HG03196 (cell line): ENCODE measurements at regions not wholly inside any gene's neighbourhood (a gene's known extent, or its start where the extent isn't known, plus 50 kb on each side); places are given as distances from the start of the nearest gene placed in this dataset.

ENCODE experiments used
- ATAC-seq: cut with Tn5 transposase; IDR thresholded peaks from one replicate; pipeline ENCODE4 v1.9.1; 2021; ENCODE audit not compliant: unreplicated experiment

DNA sequence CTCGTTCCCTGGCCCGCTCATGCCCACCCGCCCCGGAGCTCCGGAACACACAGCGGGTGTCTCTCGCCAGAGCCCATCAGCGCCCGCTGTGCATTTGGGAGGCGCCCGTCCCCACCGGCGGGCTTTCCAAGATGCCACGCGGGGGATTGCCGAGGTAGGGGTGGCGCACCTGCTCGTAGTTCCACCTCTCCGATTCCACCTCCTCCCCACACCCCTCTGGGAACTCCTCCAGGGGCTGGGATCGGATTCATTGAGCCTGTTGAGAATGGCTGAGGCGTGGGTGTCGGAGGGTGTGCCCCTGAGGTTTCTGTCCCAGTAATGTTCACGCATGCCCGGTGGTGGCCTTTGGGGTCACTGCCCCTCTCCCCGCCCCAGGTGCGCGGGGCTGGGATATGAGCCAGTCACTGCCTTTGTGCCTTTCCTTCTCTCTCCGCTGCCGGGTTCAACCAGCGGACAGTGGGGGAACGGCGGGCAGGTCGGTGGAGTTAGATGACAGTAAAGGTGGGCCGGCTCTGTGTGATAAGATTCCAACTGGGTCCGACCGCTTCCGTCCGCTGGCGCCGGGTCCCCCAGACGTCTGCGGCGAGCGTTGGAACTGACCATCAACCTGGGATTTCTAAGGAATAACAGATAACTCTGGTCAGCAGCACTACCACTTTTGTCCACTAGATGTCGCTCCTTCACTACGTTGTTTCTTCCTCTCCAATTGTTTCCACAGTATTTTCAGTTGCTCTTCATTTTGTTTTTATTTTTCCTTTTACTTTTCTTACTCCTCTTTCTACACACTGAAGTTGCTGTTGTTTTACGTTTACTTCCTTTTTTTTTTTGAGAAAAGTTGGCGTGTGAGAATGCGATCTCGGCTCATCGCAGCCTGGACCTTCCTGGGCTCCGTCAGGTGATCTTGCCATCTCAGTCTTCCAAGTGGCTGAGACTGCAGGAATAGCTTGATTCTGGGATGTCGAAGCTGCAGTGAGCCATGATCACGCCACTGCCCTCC, 178.1 kb upstream of the ALG10B start:
- ATAC-seq: peak; percentile 67

DNA sequence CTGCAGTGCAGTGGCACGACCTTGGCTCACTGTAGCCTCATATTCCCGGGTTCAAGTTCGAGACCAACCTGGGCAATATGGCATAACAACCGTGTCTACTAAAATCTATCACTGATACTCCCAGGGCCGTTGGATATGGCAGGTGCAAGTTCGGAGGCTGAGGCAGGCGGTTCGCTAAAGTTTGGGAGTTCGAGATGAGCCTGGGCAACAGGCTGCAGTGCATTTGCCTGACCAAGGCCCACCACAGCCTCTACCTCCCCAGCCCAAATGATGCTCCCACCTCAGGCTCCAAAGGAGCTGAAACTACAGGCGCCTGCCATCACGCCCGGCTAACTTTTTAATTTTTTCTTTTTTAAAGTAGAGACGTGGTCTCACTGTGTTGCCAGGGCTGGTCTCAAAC, 177.1 kb upstream of the ALG10B start:
- no peak for ATAC-seq

GRCh38 chr12:38141239-38141638, 175.3 kb upstream of the ALG10B start:
- ATAC-seq: no peak

DNA sequence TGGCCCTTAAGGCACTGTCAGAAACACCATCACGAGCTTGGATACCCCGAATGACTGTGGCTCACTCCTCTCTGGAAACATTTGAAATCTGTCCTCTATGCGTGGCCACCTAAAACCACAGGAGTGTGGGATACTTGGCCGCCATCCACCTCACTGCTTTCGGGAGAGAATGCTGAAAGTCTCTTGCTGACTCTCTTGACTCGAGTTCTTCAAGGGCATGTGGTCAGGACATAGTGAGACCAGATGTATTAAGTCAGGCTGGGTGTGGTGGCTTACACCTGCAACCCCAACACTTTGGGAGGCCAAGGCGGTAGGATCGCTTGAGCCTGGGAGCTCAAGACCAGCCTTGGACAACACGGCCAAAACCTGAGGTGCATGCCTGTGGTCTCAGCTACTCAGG, 174.7 kb upstream of the ALG10B start:
- no peak for ATAC-seq

GRCh38 chr12:38142974-38143373, 173.6 kb upstream of the ALG10B start:
- ATAC-seq: no peak

DNA sequence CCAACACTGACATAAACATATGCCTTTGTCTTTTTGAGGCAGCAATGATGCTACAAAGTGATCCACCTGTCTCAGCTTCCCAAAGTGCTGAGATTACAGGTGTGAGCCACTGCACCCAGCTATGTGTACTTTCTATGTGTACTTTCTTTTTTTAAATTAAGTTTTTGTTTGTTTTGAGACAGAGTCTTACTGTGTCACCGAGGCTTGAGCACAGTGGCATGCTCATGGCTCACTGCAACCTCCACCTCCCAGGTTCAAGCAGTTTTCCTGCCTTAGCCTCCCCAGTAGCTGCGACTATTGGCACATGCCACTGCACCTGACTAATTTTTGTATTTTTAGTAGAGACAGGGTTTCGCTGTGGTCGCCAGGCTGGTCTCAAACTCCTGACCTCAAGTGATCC, 172.5 kb upstream of the ALG10B start:
- ATAC-seq: no peak

DNA sequence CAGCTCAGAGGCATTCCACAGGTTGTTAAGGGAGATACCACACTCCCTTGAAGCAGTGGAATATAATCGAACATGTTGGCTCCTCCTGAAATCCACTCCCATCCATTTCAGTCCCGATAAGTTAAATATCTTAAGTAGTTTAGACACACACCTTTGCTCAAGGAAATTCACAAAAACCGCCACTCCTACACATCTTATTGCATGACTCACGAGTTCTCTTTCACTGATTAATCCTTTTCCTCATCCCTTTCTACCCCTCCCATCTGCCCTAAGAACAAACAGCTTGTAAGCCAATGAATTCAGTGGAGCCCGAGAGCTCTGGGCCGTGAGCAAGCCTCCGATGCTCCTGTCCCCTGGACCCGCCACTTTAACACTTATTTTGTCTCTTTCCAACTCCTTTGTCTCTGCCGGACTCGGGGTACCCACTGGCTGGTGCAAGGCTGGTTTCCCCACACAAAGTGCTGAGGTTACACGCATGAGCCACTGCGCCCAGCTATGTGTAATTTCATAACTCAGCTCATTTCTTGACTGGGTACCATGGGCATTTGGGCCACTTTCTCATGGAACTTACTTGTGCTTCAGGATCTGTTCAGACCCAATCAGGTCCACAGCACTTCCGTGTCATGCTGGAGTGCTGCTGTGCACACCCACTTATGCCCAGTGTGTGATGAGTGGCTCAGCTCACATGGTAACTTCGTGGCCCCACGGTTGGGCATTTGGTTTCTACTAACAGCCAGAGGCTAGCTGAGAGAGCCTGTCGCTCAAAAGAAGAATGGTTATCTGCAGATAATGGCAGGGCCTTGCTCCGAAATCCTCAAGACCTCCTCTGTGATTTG, 171.8 kb upstream of the ALG10B start:
- ATAC-seq: no peak

DNA sequence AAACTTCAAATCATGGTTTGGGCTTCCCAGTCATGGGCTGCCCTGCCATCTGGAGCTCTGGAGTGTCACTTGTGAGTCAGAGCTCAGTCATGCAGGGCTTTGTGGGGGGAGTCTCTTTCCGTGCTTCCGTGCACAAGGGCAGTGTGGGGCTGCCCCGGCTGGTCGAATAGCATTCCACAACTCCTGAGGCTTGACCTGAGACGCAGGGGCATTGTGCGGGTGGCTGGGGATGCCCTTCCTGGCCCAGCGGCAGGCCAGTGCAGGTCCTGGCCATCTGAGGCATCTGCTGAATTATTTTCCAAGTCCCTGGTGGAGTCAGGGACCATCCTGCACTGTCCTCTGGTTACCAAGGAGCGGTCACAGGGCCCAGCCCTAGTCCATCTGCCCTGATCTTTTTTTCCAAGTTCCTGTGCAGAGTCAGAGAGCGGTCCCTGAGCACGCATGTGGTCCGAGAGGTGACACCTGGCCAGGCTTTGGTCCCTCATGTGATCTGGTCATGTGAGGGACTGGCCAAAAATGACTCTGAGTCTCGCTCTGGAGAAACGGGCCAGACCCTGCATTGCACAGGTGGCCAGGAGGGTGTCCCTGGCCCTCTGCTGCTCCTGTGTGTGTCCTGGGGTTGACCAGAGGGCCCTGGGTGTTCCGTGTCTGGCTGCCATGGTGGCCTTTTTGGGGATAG, 167.0 kb upstream of the ALG10B start:
- ATAC-seq: no peak

GRCh38 chr12:38151991-38152700, 164.4 kb upstream of the ALG10B start:
- no peak for ATAC-seq

DNA sequence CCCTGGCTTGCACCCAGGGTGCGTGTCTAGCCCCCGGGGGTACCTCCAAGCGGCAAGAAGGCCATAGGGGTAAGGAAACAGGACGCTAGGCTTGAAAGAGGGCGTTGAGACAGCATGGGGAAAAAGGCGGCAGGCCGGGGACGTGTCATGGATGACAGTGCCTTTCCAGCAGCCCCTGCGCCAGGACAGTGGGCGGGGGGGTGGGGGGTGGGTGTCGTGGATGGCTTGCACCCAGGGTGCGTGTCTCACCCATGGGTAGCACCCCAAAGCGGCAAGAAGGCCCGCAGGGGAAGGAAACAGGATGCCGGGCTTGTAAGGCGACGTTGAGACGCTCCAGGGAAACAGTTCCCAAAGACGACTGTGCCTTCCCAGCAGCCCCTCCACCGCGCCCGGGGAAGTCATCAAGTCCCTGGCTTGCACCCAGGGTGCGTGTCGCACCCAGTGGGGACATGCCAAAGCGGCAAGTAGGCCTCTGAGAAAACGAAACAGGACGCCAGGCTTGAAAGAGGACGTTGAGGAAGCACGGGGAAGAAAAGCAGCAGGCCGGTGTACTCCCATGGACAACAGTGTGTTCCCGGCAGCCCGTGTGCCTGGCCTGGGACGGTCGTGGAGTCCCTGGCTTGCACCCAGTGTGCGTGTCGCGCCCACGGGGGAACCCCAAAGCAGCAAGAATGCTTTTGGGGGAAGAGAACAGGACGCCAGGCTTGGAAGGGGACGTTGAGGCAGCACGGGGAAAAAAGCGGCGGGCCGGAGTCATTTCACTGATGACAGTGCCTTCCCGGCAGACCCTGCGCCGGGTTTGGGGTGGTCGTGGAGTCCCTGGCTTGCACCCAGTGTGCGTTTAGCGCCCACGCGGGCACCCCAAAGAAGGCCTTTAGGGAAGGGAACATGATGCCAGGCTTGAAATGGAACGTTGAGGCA, 163.5 kb upstream of the ALG10B start:
- no peak for ATAC-seq

- ATAC-seq: no peak
Observed at GRCh38 chr12:38153737-38154061, 162.9 kb upstream of the ALG10B start.

DNA sequence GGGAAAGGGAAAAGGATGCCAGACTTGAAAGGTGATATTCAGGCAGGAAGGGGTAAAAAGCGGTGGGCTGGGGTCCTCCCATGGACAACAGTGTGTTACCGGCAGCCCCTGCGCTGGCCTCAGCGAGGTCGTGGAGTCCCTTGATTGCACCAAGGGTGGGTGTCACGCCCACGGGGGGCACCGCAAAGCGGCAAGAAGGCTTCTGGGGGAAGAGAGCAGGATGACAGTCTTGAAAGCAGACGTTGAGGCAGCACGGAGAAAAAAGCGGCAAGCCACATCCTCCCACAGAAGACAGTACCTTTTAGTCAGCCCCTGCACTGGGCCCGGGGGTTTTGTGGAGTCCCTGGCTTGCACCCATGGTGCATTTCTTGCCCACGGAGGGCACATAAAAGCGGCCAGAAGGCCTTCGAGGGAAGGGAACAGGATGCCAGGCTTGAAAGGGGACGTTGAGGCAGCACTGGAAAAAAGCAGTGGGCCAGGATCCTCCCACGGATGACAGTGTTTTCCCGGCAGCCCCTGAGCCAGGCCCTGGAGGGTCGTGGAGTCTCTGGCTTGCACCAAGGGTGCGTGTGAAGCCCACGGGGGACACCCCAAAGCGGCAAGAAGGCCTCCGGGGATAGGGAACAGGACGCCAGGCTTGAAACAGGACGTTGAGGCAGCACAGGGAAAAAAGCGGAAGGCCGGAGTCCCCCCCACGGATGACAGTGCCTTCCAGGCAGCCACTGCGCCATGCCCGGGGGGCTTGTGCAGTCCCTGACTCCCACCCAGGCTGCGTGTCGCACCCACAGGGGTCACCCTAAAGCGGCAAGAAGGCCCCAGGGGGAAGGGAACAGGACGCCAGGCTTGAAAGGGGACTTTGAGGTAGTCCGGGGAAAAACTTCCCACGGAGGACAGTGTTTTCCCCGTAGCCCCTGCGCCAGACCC, 162.2 kb upstream of the ALG10B start:
- ATAC-seq: no peak

DNA sequence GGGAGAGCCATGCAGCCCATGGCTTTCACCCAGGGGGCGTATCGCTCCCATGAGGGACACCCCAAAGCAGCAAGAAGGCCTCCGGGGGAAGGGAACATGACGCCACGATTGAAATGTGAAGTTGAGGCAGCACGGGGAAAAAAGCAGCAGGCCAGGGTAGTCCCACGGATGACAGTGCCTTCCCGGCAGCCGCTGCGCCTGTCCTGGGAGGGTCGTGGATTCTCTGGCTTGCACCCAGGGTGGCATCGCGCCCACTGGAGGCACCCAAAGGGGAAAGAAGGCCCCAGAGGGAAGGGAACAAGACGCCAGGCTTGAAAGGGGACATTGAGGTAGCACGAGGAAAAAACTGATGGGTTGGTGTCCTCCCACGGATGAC, 161.6 kb upstream of the ALG10B start:
- no peak for ATAC-seq

GRCh38 chr12:38155526-38156496, 160.8 kb upstream of the ALG10B start:
- no peak for ATAC-seq

- no peak for ATAC-seq
Observed at GRCh38 chr12:38156497-38157245, 159.9 kb upstream of the ALG10B start.

GRCh38 chr12:38157274-38157932, 159.2 kb upstream of the ALG10B start:
- ATAC-seq: no peak
